A549 (cell line): ENCODE measurements at regions not wholly inside any gene's neighbourhood (a gene's known extent, or its start where the extent isn't known, plus 50 kb on each side); places are given as distances from the start of the nearest gene placed in this dataset.
A peak's percentile ranks its signal among the peaks of the same experiment; 100 is the strongest.

Experiments used
- ATAC-seq, 2 experiments: fragments of 200-7000 bp in 1 of 2; fragments of >200 bp in 1 of 2; cut with Nextera tagmentation in 1 of 2; cut with Tn5 transposase in 1 of 2; 3 replicates each; pipeline versions ENCODE4 v1.8.0 to v1.9.1; 2018 to 2020; ENCODE audit warnings: mild to moderate bottlenecking in 1 of 2, moderate library complexity in 1 of 2
- CTCF ChIA-PET: fragments of 300-600 bp; sonication (Branson Sonifier 250); formaldehyde crosslinking; extraction: SDS; loops from one replicate; lab custom pipeline; 2021; ENCODE audit warnings: antibody characterized with exemption, inconsistent platforms; lab: Yijun Ruan, JAX
- POLR2A ChIA-PET: fragments of 350-600 bp; formaldehyde crosslinking; extraction: SDS; loops from one replicate; lab custom pipeline; 2021; ENCODE audit warnings: antibody characterized with exemption, inconsistent platforms; lab: Yijun Ruan, JAX
- DNase-seq, 2 experiments: peaks; one replicate each; pipeline versions ENCODE4 v3.0.0 to v3.0.0-alpha.2; 2011 to 2016; ENCODE audit warnings: low read depth in 1 of 2, low spot score in 1 of 2
- FAIRE-seq: peaks from 2 replicates; lab custom pipeline; 2011; peaks lifted over from hg19 to GRCh38; lab: Jason Lieb, UNC
- H3K27ac ChIP-seq, 2 experiments: fragments of >200 bp; sonication (Bioruptor Twin); formaldehyde crosslinking; 3 replicates each; pipeline ENCODE4 v1.5.1; 2016 to 2017
- H3K4me1 ChIP-seq: fragments of >200 bp; sonication (Bioruptor Twin); formaldehyde crosslinking; 3 replicates; pipeline ENCODE4 v1.6.1; 2016
- H3K4me2 ChIP-seq: fragments of >200 bp; sonication (Bioruptor Twin); formaldehyde crosslinking; 3 replicates; pipeline ENCODE4 v1.6.1; 2016
- H3K4me3 ChIP-seq: fragments of >200 bp; sonication (Bioruptor Twin); formaldehyde crosslinking; 3 replicates; pipeline ENCODE4 v1.5.1; 2016
- H3K9me3 ChIP-seq: fragments of >200 bp; sonication (Bioruptor Twin); formaldehyde crosslinking; 3 replicates; pipeline ENCODE4 v1.6.1; 2016
- CHD2 ChIP-seq: fragments of 150-350 bp; IDR thresholded peaks from 2 replicates; pipeline ENCODE4 v1.6.1; 2014; ENCODE audit warnings: low read length; ENCODE audit not compliant: partially characterized antibody
- CTCF ChIP-seq: fragments of >200 bp; sonication (Bioruptor Twin); formaldehyde crosslinking; IDR thresholded peaks from 3 replicates; pipeline ENCODE4 v1.5.1; 2016
- EHF ChIP-seq: fragments of 250-450 bp; sonication (Bioruptor Pico); IDR thresholded peaks from 2 replicates; pipeline ENCODE4 v1.5.0; 2020; ENCODE audit warnings: mild to moderate bottlenecking
- EHMT2 ChIP-seq: fragments of 200-600 bp; sonication (generic); IDR thresholded peaks from 2 replicates; pipeline ENCODE4 v1.6.1; 2016; ENCODE audit warnings: antibody characterized with exemption, low read depth, mild to moderate bottlenecking, moderate library complexity
- ELK1 ChIP-seq: fragments of 150-350 bp; IDR thresholded peaks from 2 replicates; pipeline ENCODE4 v1.6.1; 2014; ENCODE audit warnings: low read depth, mild to moderate bottlenecking, low read length
- FOSL2 ChIP-seq, 2 experiments: fragments of 450-650 bp in 1 of 2; fragments of >200 bp in 1 of 2; sonication (Bioruptor Twin) in 1 of 2; formaldehyde crosslinking; IDR thresholded peaks; 2 replicates each; pipeline versions ENCODE4 v1.5.0 to v1.6.1; 2016 to 2020; ENCODE audit warnings: mild to moderate bottlenecking in 1 of 2, moderate library complexity in 1 of 2
- FOXS1 ChIP-seq: fragments of 250-450 bp; sonication (Bioruptor Pico); IDR thresholded peaks from 2 replicates; pipeline ENCODE4 v1.5.0; 2020; ENCODE audit warnings: mild to moderate bottlenecking, moderate library complexity
- GATA3 ChIP-seq: IDR thresholded peaks from 2 replicates; pipeline ENCODE4 v1.6.1; 2012; ENCODE audit warnings: borderline replicate concordance
- MAX ChIP-seq: IDR thresholded peaks from 2 replicates; pipeline ENCODE4 v1.6.1; 2012
- NPAS2 ChIP-seq: fragments of 250-450 bp; sonication (Bioruptor Pico); IDR thresholded peaks from 2 replicates; pipeline ENCODE4 v1.8.0; 2022; ENCODE audit warnings: mild to moderate bottlenecking, moderate library complexity, borderline replicate concordance
- PHF8 ChIP-seq: fragments of 200-600 bp; sonication (generic); IDR thresholded peaks from 2 replicates; pipeline ENCODE4 v1.6.1; 2016; ENCODE audit warnings: low read depth, mild to moderate bottlenecking, antibody characterized with exemption, moderate library complexity, borderline replicate concordance
- ZSCAN20 ChIP-seq: fragments of 250-450 bp; sonication (Bioruptor Pico); IDR thresholded peaks from 2 replicates; pipeline ENCODE4 v1.8.0; 2022; ENCODE audit warnings: mild to moderate bottlenecking, moderate library complexity
- WGBS: methylation state at CpG from one replicate; pipeline ENCODE4 v1.1.6; 2017; ENCODE audit errors: missing lambda C conversion rate; 5-methylcytosine and 5-hydroxymethylcytosine counted together
- TF ChIP-seq, protein P1 (sequence below): IDR thresholded peaks from 2 replicates; pipeline ENCODE4 v1.6.1; 2012
- TF ChIP-seq, protein P2 (sequence below): fragments of 200-600 bp; sonication (generic); IDR thresholded peaks from 2 replicates; pipeline ENCODE4 v1.6.1; 2016; ENCODE audit warnings: antibody characterized with exemption, mild to moderate bottlenecking, moderate library complexity
- TF ChIP-seq, protein P3 (sequence below): fragments of >200 bp; sonication (Bioruptor Twin); formaldehyde crosslinking; IDR thresholded peaks from 3 replicates; pipeline ENCODE4 v1.6.1; 2016

DNA sequence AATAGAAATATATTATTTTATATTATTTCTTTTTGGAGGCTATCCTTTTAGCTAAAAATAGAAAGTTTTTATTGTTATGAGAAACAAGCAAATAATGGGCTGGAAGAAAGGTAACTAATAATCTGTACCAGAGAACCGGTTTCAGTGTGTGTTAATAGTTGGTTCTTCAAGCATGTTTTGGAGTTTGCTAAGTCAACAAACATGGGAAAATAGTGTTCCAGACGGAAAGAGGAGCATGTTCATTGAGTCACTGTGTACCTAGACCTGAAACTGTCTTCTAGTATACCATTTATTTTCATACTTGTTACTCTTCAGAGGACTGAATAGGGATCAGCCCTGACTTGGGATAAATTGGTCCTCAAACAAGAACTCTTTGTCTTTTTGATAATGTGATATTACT lies 134.5 kb upstream of the CWC22 start:
- DNase-seq, result no peak
- TF ChIP-seq, protein P1, sequence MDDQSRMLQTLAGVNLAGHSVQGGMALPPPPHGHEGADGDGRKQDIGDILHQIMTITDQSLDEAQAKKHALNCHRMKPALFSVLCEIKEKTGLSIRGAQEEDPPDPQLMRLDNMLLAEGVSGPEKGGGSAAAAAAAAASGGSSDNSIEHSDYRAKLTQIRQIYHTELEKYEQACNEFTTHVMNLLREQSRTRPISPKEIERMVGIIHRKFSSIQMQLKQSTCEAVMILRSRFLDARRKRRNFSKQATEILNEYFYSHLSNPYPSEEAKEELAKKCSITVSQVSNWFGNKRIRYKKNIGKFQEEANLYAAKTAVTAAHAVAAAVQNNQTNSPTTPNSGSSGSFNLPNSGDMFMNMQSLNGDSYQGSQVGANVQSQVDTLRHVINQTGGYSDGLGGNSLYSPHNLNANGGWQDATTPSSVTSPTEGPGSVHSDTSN, result no peak
- no peak for TF ChIP-seq CTCF
- no peak for TF ChIP-seq MAX
- TF ChIP-seq NPAS2, result no peak
- TF ChIP-seq CHD2, result no peak
- no peak for TF ChIP-seq ELK1
- no peak for TF ChIP-seq FOSL2 (IDR thresholded peaks at IDR 0.05)
- TF ChIP-seq FOSL2 (CRISPR knock-in tag; IDR thresholded peaks at IDR 0.05), result no peak
- no peak for TF ChIP-seq EHMT2
- no peak for TF ChIP-seq ZSCAN20 (CRISPR knock-in tag)
- no peak for TF ChIP-seq GATA3
- no peak for TF ChIP-seq PHF8
- TF ChIP-seq, protein P2, sequence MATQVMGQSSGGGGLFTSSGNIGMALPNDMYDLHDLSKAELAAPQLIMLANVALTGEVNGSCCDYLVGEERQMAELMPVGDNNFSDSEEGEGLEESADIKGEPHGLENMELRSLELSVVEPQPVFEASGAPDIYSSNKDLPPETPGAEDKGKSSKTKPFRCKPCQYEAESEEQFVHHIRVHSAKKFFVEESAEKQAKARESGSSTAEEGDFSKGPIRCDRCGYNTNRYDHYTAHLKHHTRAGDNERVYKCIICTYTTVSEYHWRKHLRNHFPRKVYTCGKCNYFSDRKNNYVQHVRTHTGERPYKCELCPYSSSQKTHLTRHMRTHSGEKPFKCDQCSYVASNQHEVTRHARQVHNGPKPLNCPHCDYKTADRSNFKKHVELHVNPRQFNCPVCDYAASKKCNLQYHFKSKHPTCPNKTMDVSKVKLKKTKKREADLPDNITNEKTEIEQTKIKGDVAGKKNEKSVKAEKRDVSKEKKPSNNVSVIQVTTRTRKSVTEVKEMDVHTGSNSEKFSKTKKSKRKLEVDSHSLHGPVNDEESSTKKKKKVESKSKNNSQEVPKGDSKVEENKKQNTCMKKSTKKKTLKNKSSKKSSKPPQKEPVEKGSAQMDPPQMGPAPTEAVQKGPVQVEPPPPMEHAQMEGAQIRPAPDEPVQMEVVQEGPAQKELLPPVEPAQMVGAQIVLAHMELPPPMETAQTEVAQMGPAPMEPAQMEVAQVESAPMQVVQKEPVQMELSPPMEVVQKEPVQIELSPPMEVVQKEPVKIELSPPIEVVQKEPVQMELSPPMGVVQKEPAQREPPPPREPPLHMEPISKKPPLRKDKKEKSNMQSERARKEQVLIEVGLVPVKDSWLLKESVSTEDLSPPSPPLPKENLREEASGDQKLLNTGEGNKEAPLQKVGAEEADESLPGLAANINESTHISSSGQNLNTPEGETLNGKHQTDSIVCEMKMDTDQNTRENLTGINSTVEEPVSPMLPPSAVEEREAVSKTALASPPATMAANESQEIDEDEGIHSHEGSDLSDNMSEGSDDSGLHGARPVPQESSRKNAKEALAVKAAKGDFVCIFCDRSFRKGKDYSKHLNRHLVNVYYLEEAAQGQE, result no peak
- no peak for TF ChIP-seq EHF (CRISPR knock-in tag)
- TF ChIP-seq, protein P3, sequence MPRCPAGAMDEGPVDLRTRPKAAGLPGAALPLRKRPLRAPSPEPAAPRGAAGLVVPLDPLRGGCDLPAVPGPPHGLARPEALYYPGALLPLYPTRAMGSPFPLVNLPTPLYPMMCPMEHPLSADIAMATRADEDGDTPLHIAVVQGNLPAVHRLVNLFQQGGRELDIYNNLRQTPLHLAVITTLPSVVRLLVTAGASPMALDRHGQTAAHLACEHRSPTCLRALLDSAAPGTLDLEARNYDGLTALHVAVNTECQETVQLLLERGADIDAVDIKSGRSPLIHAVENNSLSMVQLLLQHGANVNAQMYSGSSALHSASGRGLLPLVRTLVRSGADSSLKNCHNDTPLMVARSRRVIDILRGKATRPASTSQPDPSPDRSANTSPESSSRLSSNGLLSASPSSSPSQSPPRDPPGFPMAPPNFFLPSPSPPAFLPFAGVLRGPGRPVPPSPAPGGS, result no peak
- TF ChIP-seq, all 56 proteins: peak for 0
- H3K9me3 ChIP-seq, result no peaks in the 10 kb centered on the region
- no peaks in the 10 kb centered on the region for H3K4me1 ChIP-seq
- ChIA-PET CTCF (no interaction called here), POLR2A (no interaction called here)
- no peak for FAIRE-seq
- H3K27ac ChIP-seq, result no peak overlapping the region
- no peak overlapping the region for H3K4me3 ChIP-seq
- 24% methylated on average over 2 of the region's 2 CpGs for WGBS
- ATAC-seq, result no peak
- no peak overlapping the region for H3K4me2 ChIP-seq

GRCh38 chr2:180133736-180134135 lies 126.6 kb upstream of the CWC22 start:
- TF ChIP-seq FOXS1 (CRISPR knock-in tag), result no peak
- TF ChIP-seq, all 56 proteins: peak for 0
- ChIA-PET POLR2A (no interaction called here), CTCF (interaction anchor here (1.6 to 2.4 kb wide), 3 partner anchors 7 to 1581 kb away, joined by 7 to 10 read pairs (median 7); no protein-coding TSS in a partner anchor)
- no peak overlapping the region for H3K4me2 ChIP-seq
- ATAC-seq (no peak), DNase-seq (peak in 1 of 2 experiments; percentile 3), FAIRE-seq (no peak)
- H3K4me3 ChIP-seq, result no peak overlapping the region
- no peaks in the 10 kb centered on the region for H3K9me3 ChIP-seq
- no peak overlapping the region for H3K27ac ChIP-seq
- H3K4me1 ChIP-seq, result peaks cover 9% of the 10 kb centered on the region; the same call in 2 of the 3 replicates
- 0% methylated on average over 1 of the region's 1 CpG for WGBS
